Muscle layer of colon (tissue), 2 donors: ENCODE measurements at regions not wholly inside any gene's neighbourhood (a gene's known extent, or its start where the extent isn't known, plus 50 kb on each side); places are given as distances from the start of the nearest gene placed in this dataset.

Experiments used
- H3K27ac ChIP-seq: one replicate; pipeline ENCODE4 v1.7.0; 2013; ENCODE audit warnings: low read depth, mild to moderate bottlenecking, low read length, moderate library complexity
- H3K27me3 ChIP-seq, 2 donors: one replicate each; pipeline ENCODE4 v1.7.0; 2013; ENCODE audit warnings: low read length in 2 of 2, mild to moderate bottlenecking in 2 of 2; ENCODE audit not compliant: insufficient read depth in 2 of 2, control insufficient read depth in 1 of 2
- H3K36me3 ChIP-seq: one replicate; pipeline ENCODE4 v1.7.0; 2013; ENCODE audit warnings: mild to moderate bottlenecking, low read length; ENCODE audit not compliant: insufficient read depth
- H3K4me1 ChIP-seq: one replicate; pipeline ENCODE4 v1.7.0; 2013; ENCODE audit warnings: mild to moderate bottlenecking, low read length; ENCODE audit not compliant: insufficient read depth
- H3K4me3 ChIP-seq, 2 donors: one replicate each; pipeline ENCODE4 v1.7.0; 2013; ENCODE audit warnings: low read length in 2 of 2, low read depth in 1 of 2, mild to moderate bottlenecking in 1 of 2, moderate library complexity in 1 of 2
- H3K9ac ChIP-seq: one replicate; pipeline ENCODE4 v1.7.0; 2013; ENCODE audit warnings: low read length
- H3K9me3 ChIP-seq: one replicate; pipeline ENCODE4 v1.7.0; 2013; ENCODE audit warnings: mild to moderate bottlenecking, low read length
- donor health status: abdominal sarcoma.
- donor health status: Adenocarcinoma of cecum.

DNA sequence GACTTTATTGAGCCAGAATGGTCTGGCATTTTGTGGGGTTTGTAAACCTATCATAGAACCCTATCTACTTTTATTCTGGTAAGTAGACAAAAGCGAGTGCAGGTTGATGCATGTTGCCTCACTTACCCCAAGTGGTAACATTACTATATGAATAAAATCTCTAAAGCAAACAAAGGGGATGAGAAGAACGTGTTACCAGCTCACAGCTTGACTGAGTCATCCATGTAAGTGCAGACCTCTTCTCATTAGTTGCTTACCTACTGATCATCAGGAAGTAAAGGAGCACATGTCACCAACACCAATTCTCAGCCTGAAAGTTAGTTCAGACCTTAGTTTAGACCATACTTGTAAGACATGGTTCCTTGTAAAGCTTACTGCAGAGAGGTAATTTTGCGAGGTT, 1328.3 kb downstream of the C4orf33 start:
- H3K4me3 ChIP-seq = no peak overlapping the region
- no peaks in the 10 kb centered on the region for H3K36me3 ChIP-seq

DNA sequence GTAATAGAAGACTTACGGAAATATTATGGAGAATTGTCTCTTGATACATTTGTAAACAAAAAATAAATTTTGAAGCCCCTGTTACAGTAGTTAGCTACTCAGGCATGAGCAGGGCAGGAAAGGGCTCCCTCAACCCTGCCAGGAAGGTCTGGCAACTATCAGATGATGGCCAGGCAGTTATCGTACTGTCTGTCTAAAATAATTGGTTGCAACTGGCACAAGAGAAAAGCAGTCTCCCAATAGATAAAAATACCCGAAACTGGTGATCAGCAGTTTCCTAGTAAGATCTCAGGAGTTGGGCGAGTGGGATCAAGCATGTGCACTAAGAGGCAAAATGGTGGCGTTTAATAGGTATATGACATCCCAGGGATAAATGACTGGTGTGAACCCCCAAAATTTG, 1336.3 kb downstream of the C4orf33 start:
- Histone ChIP-seq H3K9me3 (no peaks in the 10 kb centered on the region), H3K36me3 (no peaks in the 10 kb centered on the region), H3K27me3 (no peaks in the 10 kb centered on the region), H3K4me1 (no peaks in the 10 kb centered on the region), H3K4me3 (no peak overlapping the region), H3K9ac (no peak overlapping the region), H3K27ac (no peak overlapping the region)

More for the DNA sequence above, 1328.3 kb downstream of the C4orf33 start:
- Histone ChIP-seq H3K4me1 (no peaks in the 10 kb centered on the region), H3K27me3 (no peaks in the 10 kb centered on the region), H3K9me3 (no peaks in the 10 kb centered on the region), H3K9ac (no peak overlapping the region), H3K27ac (no peak overlapping the region)

DNA sequence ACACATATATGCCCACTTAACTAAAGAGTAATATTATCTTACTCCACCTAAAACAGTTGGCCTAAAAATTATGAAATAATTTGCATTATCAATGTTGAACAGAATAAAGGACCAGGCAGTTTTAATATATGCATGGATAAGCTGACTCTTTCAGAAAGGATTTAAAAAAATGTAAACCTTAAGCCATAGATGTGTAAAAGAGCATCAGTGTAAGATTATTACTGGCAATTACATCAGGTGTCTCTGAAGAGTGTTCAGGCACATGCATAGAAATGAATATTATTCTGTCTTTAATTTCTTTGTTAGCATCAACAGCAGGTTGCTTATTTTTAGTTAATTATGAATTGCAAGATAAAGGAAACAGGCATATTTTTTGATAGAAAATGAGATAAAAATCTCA, 1353.8 kb downstream of the C4orf33 start:
- Histone ChIP-seq H3K4me3 (no peak overlapping the region), H3K27me3 (no peaks in the 10 kb centered on the region), H3K36me3 (no peaks in the 10 kb centered on the region), H3K9ac (no peak overlapping the region), H3K27ac (no peak overlapping the region), H3K9me3 (no peaks in the 10 kb centered on the region), H3K4me1 (no peaks in the 10 kb centered on the region)

DNA sequence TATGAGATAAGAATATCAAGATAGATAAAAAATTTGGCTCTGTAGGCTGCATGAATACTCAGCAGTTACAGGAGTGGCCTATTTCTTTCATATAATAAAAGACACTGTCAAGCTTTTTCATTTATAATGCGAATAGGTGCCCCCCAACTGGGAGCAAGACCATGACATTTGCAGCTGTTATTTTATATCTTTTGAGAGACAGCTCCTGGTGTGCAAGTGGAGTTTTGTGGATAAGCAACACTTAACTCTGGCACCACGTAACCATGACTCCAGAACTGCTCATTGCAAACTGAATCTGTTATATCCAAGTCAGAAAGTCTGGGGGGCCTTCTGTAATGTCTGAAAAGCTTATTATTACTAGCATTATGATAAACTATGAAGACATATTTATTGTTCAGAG, 1372.4 kb downstream of the C4orf33 start:
- no peaks in the 10 kb centered on the region for H3K9me3 ChIP-seq
- H3K4me3 ChIP-seq = no peak overlapping the region
- H3K27me3 ChIP-seq = no peaks in the 10 kb centered on the region
- no peak overlapping the region for H3K9ac ChIP-seq
- no peak overlapping the region for H3K27ac ChIP-seq
- H3K36me3 ChIP-seq = no peaks in the 10 kb centered on the region
- H3K4me1 ChIP-seq = no peaks in the 10 kb centered on the region

DNA sequence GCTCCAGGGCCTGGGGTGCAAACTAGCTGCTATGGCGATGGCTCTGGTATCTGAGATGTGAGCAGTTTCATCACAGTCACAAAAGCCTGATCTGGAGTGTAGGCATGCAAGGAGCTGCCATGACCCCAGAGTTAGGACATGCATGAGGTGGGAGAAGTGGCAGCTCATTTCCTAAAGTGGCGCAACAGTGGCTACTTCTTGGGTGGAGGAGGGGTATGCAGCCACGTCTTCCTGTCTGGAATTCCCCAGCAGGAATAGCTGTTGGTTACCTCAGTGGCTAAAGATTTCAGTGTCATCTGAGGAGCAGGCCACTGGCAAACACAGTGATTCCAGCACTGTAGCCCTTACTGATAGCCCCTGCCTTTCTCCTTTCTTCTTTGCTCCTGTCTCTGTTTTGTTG, 1382.5 kb downstream of the C4orf33 start:
- Histone ChIP-seq H3K4me3 (no peak overlapping the region), H3K27me3 (no peaks in the 10 kb centered on the region), H3K27ac (no peak overlapping the region), H3K9me3 (no peaks in the 10 kb centered on the region), H3K36me3 (no peaks in the 10 kb centered on the region), H3K4me1 (no peaks in the 10 kb centered on the region), H3K9ac (no peak overlapping the region)

DNA sequence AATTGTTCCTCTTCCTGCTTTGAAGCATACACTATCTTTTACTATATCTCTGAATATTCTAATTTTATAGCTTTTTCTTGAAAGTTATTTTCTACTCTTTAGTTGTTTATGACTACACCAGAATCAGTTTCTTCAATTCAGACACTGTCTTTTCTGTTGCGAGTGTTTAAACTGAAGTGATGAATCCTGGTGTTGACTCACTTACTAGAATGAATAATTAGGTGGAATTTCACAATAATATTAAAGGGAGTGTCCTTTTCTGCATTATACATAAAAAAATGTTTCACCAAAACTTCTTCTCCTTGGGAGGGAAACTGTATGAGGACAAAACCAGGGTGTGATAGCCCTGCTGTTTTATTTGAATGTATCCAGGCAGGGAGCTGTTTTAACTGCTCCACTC, 1383.1 kb downstream of the C4orf33 start:
- Histone ChIP-seq H3K27me3 (no peaks in the 10 kb centered on the region), H3K4me1 (no peaks in the 10 kb centered on the region), H3K27ac (no peak overlapping the region), H3K9ac (no peak overlapping the region), H3K4me3 (no peak overlapping the region), H3K36me3 (no peaks in the 10 kb centered on the region), H3K9me3 (no peaks in the 10 kb centered on the region)

DNA sequence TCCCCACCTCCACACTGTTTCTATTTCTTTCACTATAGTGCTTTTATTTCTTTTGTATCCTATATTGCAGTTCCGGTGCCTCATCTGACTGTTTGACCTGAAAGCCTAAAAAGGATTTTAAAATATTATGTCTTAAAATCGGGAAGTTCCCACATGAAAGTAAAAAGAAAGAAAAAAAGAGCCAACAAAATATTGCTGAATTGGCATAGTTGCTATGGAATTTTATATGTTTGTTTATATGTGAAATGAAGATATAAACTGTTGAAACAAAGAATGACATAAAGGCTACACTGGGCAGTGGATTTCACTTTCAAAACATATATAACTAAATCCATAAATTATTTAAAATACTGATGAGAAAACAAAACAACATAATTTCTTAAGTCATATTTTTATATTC, 1383.7 kb downstream of the C4orf33 start:
- H3K27me3 ChIP-seq = no peaks in the 10 kb centered on the region

DNA sequence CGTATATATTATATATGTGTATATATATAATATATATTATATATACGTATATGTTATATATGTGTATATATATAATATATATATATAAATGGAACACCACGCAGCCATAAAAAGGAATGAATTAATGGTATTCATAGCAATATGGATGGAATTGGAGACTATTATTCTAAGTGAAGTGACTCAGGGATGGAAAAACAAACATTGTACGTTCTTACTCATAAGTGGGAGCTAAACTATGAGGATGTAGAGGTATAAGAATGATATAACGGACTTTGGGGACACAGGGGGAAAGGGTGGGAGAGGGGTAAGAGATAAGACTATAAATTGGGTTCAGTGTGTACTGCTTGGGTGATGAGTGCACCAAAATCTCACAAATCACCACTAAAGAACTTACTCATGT, 1388.9 kb downstream of the C4orf33 start:
- H3K9ac ChIP-seq = no peak overlapping the region
- no peaks in the 10 kb centered on the region for H3K36me3 ChIP-seq

More for the DNA sequence above, 1383.7 kb downstream of the C4orf33 start:
- H3K36me3 ChIP-seq = no peaks in the 10 kb centered on the region
- no peak overlapping the region for H3K4me3 ChIP-seq
- no peaks in the 10 kb centered on the region for H3K4me1 ChIP-seq
- no peak overlapping the region for H3K27ac ChIP-seq
- no peaks in the 10 kb centered on the region for H3K9me3 ChIP-seq
- H3K9ac ChIP-seq = no peak overlapping the region

DNA sequence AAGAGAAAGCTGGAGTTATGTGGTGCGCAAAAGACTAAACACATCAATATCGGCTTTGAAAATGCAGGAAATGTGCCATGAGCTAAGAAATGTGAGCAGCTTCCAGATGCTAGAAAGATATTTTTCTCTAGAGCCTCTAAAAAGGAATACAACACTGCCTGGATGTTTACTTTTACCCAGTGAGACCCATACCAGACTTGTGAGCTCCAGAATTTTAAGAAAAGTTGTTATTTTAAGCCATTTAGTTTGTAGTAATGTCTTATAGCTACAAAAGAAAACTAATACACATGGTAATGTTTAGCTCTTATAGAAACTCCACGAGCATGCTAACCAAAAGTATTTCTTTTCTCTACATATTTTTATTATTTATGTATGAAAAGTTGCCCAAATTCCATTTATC, 1389.4 kb downstream of the C4orf33 start:
- no peak overlapping the region for H3K4me3 ChIP-seq
- no peaks in the 10 kb centered on the region for H3K36me3 ChIP-seq
- no peaks in the 10 kb centered on the region for H3K27me3 ChIP-seq
- no peak overlapping the region for H3K9ac ChIP-seq
- H3K27ac ChIP-seq = no peak overlapping the region
- H3K9me3 ChIP-seq = no peaks in the 10 kb centered on the region
- no peaks in the 10 kb centered on the region for H3K4me1 ChIP-seq

More for the DNA sequence above, 1388.9 kb downstream of the C4orf33 start:
- no peaks in the 10 kb centered on the region for H3K9me3 ChIP-seq
- no peaks in the 10 kb centered on the region for H3K4me1 ChIP-seq
- no peaks in the 10 kb centered on the region for H3K27me3 ChIP-seq
- H3K27ac ChIP-seq = no peak overlapping the region
- H3K4me3 ChIP-seq = no peak overlapping the region

DNA sequence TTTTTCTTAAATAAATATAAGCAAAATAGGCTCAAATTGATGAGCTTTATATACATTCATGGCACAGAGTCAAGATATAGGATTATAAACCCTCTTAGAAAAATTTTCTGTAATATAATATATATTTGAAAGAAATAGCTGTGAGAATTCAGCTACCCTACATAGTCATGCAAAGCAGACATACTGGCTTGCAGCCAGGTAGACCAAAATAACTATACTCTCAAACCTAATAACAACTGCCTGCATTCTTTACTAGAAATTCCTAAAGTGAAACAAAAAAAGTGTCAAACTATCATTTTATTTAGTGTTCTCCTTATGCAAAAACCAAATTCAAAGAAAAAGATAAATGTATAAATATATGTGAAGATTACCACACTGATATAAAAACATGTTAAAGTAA, 1390.2 kb downstream of the C4orf33 start:
- Histone ChIP-seq H3K27ac (no peak overlapping the region), H3K4me1 (no peaks in the 10 kb centered on the region), H3K9me3 (no peaks in the 10 kb centered on the region), H3K27me3 (no peaks in the 10 kb centered on the region), H3K9ac (no peak overlapping the region), H3K4me3 (no peak overlapping the region), H3K36me3 (no peaks in the 10 kb centered on the region)

DNA sequence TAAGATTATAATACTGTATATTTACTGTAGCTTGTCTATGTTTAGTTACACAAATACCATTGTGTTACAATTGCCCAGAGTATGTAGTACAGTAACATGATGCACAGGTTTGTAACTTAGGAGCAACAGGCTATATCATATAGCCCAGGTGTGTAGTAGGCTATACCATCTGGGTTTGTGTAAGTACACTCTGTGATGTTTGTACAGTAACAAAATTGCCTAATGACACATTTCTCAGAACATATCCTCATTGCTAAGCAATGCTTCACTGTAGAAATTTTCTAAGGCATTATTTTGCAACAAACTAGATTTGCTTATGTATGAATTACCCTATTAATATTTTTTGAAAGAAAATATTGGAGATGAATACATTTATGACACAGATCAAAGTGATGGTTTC, 1390.9 kb downstream of the C4orf33 start:
- Histone ChIP-seq H3K4me3 (no peak overlapping the region), H3K9ac (no peak overlapping the region), H3K27me3 (no peaks in the 10 kb centered on the region), H3K4me1 (no peaks in the 10 kb centered on the region), H3K9me3 (no peaks in the 10 kb centered on the region), H3K27ac (no peak overlapping the region), H3K36me3 (no peaks in the 10 kb centered on the region)

DNA sequence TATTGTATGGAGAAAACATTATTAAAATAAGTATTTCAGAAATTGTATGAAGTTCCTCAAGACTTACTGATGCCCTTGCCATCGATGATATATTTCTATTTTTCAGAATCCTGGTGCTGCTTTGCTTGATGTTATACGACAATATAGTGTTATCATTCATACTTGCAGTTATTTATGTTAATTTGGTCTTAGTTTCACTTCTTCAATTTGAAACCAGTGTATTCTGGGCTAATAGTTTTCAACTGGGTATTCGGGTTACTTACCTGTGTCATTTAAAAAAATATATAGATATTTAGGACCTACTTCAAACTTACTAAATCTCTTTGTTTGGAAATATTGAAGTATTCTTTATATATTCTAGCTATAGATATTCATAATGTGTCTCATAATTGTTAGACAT, 1414.7 kb downstream of the C4orf33 start:
- Histone ChIP-seq H3K36me3 (no peaks in the 10 kb centered on the region), H3K4me3 (no peak overlapping the region), H3K27me3 (no peaks in the 10 kb centered on the region), H3K4me1 (no peaks in the 10 kb centered on the region), H3K9ac (no peak overlapping the region), H3K27ac (no peak overlapping the region), H3K9me3 (no peaks in the 10 kb centered on the region)
